HL-60 (cell line): ENCODE measurements at regions not wholly inside any gene's neighbourhood (a gene's known extent, or its start where the extent isn't known, plus 50 kb on each side); places are given as distances from the start of the nearest gene placed in this dataset.

Source experiments
- DNase-seq, 2 experiments: peaks; one replicate each; pipeline ENCODE4 v3.0.0-alpha.2; 2010 to 2020; ENCODE audit warnings: low read depth in 1 of 2, low spot score in 1 of 2
- H3K27ac ChIP-seq: fragments of 250-450 bp; sonication (Bioruptor Pico); replicated peaks from 2 replicates; pipeline ENCODE4 v1.5.1; 2020; ENCODE audit warnings: mild to moderate bottlenecking, moderate library complexity
- H3K27me3 ChIP-seq: fragments of 250-450 bp; sonication (Bioruptor Pico); 2 replicates; pipeline ENCODE4 v1.5.1; 2021; ENCODE audit warnings: mild to moderate bottlenecking, moderate library complexity; ENCODE audit not compliant: insufficient read depth, poor library complexity, severe bottlenecking
- H3K4me3 ChIP-seq: replicated peaks from 2 replicates; pipeline ENCODE4 v1.5.1; 2011; ENCODE audit warnings: mild to moderate bottlenecking, control low read depth, low read length; ENCODE audit not compliant: insufficient read depth
- CTCF ChIP-seq: IDR thresholded peaks from one replicate; pipeline ENCODE4 v1.5.1; 2011; ENCODE audit warnings: low read length, control low read depth, inconsistent platforms; ENCODE audit not compliant: insufficient read depth
- GABPA ChIP-seq: IDR thresholded peaks from 2 replicates; pipeline ENCODE4 v1.6.1; 2012; ENCODE audit warnings: low read depth
- POLR2AphosphoS5 ChIP-seq: IDR thresholded peaks from 2 replicates; pipeline ENCODE4 v1.6.1; 2012; ENCODE audit warnings: low read depth
- REST ChIP-seq: IDR thresholded peaks from 2 replicates; pipeline ENCODE4 v1.6.1; 2012; ENCODE audit warnings: low read depth; ENCODE audit not compliant: insufficient replicate concordance
- SPI1 ChIP-seq: IDR thresholded peaks from 2 replicates; pipeline ENCODE4 v1.6.1; 2012; ENCODE audit warnings: low read depth, mild to moderate bottlenecking, borderline replicate concordance

- no peak overlapping the region for H3K27ac ChIP-seq
- H3K4me3 ChIP-seq: no peak overlapping the region
- no peak for TF ChIP-seq SPI1
- no peaks in the 10 kb centered on the region for H3K27me3 ChIP-seq
- DNase-seq: no peak
These were observed 186.3 kb downstream of the IRS2 start for GRCh38 chr13:109599901-109600657.

- H3K27ac ChIP-seq: no peak overlapping the region
- TF ChIP-seq REST (no peak), GABPA (no peak), POLR2AphosphoS5 (no peak), CTCF (no peak), SPI1 (no peak)
- DNase-seq: no peak
- no peak overlapping the region for H3K4me3 ChIP-seq
- H3K27me3 ChIP-seq: no peaks in the 10 kb centered on the region
These were observed 190.9 kb downstream of the IRS2 start for GRCh38 chr13:109595471-109595870.

GRCh38 chr13:109593230-109593629, 193.2 kb downstream of the IRS2 start:
- no peaks in the 10 kb centered on the region for H3K27me3 ChIP-seq
- H3K27ac ChIP-seq: no peak overlapping the region
- DNase-seq: no peak
- no peak overlapping the region for H3K4me3 ChIP-seq
- TF ChIP-seq CTCF (no peak), SPI1 (no peak), GABPA (no peak), POLR2AphosphoS5 (no peak), REST (no peak)

GRCh38 chr13:109592770-109593169, 193.6 kb downstream of the IRS2 start:
- Histone ChIP-seq H3K27me3 (no peaks in the 10 kb centered on the region), H3K27ac (no peak overlapping the region), H3K4me3 (no peak overlapping the region)
- DNase-seq: no peak
- TF ChIP-seq CTCF: no peak
- no peak for TF ChIP-seq REST
- TF ChIP-seq POLR2AphosphoS5: no peak
- TF ChIP-seq GABPA: no peak
- no peak for TF ChIP-seq SPI1
